ENCODE measurements at regions not wholly inside any gene's neighbourhood (a gene's known extent, or its start where the extent isn't known, plus 50 kb on each side); places are given as distances from the start of the nearest gene placed in this dataset.
"Not testable (repeated sequence)": the region's sequence is repeated elsewhere in the genome, so short reads cannot be mapped to it uniquely, and the experiment has no call there.

GRCh38 chr3:118245312-118245711 is 789.3 kb downstream of the IGSF11 start:
- DNase-seq = no peak

GRCh38 chr3:118258850-118259249 is 775.8 kb downstream of the IGSF11 start:
- not testable (repeated sequence) for DNase-seq

GRCh38 chr3:118262800-118263402 is 771.7 kb downstream of the IGSF11 start:
- no peak for DNase-seq

GRCh38 chr3:118267588-118267987 is 767.1 kb downstream of the IGSF11 start:
- no peak for DNase-seq

- no peak for DNase-seq
These were observed 765.0 kb downstream of the IGSF11 start for GRCh38 chr3:118269537-118270125.

GRCh38 chr3:118272991-118273390 is 761.7 kb downstream of the IGSF11 start:
- no peak for DNase-seq

- no peak for DNase-seq
These were observed 756.8 kb downstream of the IGSF11 start for GRCh38 chr3:118277814-118278213.

- no peak for DNase-seq
These were observed 741.8 kb downstream of the IGSF11 start for GRCh38 chr3:118292841-118293240.

GRCh38 chr3:118298133-118298532 is 736.5 kb downstream of the IGSF11 start:
- DNase-seq = no peak

GRCh38 chr3:118304557-118304956 is 730.1 kb downstream of the IGSF11 start:
- DNase-seq = no peak

- no peak for DNase-seq
These were observed 701.9 kb downstream of the IGSF11 start for GRCh38 chr3:118332699-118333098.

- DNase-seq = no peak
These were observed 697.0 kb downstream of the IGSF11 start for GRCh38 chr3:118337649-118338048.

GRCh38 chr3:118347396-118348168 is 687.1 kb downstream of the IGSF11 start:
- DNase-seq = no peak

GRCh38 chr3:118348169-118348557 is 686.5 kb downstream of the IGSF11 start:
- no peak for DNase-seq

- no peak for DNase-seq
These were observed 680.1 kb downstream of the IGSF11 start for GRCh38 chr3:118354556-118354955.

GRCh38 chr3:118369892-118370491 is 664.7 kb downstream of the IGSF11 start:
- no peak for DNase-seq

GRCh38 chr3:118380576-118380975 is 654.1 kb downstream of the IGSF11 start:
- no peak for DNase-seq

GRCh38 chr3:118396491-118396890 is 638.2 kb downstream of the IGSF11 start:
- DNase-seq = no peak

- no peak for DNase-seq
These were observed 634.6 kb downstream of the IGSF11 start for GRCh38 chr3:118400086-118400485.

GRCh38 chr3:118400886-118401285 is 633.8 kb downstream of the IGSF11 start:
- no peak for DNase-seq

- DNase-seq = no peak
These were observed 632.8 kb downstream of the IGSF11 start for GRCh38 chr3:118401887-118402286.

GRCh38 chr3:118402971-118403370 is 631.7 kb downstream of the IGSF11 start:
- DNase-seq = no peak

GRCh38 chr3:118406562-118406961 is 628.1 kb downstream of the IGSF11 start:
- DNase-seq = no peak

- no peak for DNase-seq
These were observed 626.2 kb downstream of the IGSF11 start for GRCh38 chr3:118408431-118408830.
